Stimulated activated CD4-positive, alpha-beta T cell treated with anti-CD3 and anti-CD28 coated beads, Interleukin-1b, Interleukin-23, amount 100 ng/mL, for 48 hours (primary cell): ENCODE measurements at regions not wholly inside any gene's neighbourhood (a gene's known extent, or its start where the extent isn't known, plus 50 kb on each side); places are given as distances from the start of the nearest gene placed in this dataset.

Experiments
- DNase-seq: peaks from one replicate; pipeline ENCODE4 v3.0.0-alpha.2; 2020

DNA sequence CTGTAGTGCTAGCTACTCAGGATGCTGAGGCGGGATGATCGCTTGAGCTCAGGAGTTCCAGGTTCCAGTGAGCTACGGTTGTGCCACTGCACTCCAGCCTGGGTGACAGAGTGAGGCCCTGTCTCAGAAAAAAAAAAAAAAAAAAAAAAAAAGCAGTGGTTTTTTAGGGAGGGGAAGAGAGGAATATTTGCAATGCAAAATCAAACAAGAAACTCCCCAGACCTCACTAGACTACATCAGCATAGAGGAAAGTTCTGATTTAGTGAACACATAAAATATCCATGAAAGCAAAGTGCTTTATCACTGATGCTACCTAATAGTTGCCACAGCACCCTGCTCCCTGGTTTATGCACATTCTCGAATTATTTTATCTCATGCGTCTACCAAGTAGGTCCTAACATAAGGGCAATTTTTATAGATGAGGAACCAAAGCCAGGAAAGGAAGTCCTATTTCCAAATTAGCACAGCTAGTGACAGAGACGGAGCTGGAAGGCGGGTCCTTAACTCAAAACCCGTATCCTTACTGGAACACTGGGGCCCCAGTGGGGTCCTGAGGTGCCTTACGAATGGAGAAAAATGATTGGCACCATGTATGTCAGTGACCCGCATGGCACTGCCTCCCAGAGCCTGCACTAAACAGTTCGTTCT lies 50.7 kb upstream of the GPR157 start:
- no peak for DNase-seq

DNA sequence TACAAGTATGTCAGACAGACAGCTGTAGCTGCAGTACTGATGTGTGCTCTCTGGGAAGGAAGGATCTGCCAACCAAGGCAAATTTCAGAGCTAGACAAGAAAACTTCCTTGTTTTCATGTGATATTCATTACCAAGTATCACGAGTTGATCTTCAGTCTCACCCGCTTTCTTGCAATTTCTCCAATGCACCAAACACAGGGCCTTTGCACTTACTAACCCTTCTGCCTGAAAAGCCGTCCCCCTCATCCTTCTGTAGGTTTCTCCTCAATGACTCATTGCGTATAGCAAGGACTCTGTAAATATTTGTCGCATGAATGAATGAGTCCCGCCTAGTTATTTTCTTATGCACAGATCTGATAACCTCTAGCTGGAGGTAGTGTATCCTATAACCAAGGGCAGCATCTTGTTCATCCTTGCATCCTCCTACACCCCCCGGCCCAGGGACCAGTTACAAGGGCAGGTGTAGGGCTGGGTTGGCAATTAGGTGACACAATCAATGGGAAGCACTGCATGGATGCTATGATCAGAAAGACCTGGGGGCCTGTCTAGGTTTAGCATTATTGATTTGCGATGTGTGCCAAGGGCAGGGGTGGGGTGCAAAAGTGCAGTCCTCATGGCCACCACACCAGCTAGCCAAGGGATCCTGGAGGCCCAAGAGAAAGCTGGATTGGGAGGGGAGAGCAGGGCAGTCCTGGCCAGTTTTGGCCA lies 51.4 kb upstream of the GPR157 start:
- DNase-seq: no peak

DNA sequence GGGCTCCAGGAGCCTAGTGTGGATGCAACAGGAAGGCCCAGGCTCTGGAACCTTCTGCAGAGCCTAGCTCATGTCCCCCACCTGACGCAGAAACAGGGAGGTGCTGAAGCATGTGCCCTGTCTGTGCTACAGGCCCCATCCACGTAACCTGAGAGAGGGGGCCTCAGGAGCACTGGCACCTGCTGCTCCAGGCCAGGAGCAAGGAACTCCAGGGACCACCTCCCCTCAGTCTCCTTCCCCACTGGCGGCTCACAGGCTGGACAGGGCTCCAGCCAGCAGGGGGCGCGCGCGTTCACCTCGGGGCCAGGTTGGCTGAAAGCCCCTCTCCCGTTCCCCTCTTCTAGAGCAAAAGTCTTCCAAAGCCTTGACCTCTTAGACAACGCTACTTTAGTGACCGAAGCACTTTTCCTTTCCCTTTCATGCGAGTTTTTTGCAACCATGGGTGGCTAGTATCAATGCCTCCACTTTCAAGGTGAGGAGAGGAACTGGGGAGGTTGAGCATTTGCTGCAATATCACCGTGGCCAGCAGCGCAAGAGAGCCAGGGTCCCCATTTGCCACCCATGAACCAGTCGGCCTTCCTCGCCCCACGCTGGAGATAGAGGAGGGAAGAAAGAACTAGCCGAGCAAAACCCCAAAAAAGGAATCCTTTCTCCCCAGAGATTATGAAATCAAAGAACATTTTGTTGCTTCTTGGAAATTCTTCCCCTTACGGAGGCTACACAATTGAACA lies 52.4 kb upstream of the GPR157 start:
- DNase-seq: peak; percentile 64

DNA sequence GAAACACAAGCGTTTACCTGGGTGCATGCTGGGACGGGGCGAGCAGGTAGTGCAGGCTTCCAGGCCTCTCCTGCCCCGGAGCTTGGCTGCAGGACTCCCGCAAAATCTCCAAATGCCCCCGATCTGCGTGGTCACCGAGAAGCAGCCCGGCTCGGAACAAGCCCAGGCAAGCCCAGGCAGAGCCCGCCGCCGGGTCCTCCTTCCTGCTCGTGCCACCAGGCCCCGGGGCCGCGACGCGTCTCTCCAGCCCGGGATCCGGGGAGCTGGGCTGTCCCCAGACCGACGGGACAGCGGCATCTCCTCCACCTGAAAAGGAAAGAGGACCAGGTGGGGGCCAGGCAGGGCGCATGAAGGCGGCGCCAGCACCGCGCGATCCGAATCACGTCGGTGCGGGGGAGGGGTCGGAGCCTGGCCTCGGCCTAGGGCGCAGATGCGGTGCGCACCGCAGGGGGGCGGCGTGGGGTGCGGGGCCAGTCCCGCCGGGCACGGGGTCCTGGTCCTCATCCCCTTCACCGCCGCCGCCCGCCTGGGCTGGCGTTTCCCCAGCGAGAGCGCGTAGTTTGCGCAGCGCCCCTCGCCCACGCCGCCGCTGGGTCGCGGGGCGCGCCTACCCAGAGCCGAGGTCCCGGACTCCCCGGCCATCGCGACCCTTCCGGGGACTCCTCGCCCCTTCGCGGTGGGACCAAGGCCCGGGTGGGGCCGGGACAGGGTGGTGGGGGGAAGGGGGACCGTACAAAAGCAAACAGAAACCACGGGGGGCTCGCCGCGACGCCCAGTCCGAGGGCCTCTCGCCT lies 52.4 kb upstream of the H6PD start:
- no peak for DNase-seq

DNA sequence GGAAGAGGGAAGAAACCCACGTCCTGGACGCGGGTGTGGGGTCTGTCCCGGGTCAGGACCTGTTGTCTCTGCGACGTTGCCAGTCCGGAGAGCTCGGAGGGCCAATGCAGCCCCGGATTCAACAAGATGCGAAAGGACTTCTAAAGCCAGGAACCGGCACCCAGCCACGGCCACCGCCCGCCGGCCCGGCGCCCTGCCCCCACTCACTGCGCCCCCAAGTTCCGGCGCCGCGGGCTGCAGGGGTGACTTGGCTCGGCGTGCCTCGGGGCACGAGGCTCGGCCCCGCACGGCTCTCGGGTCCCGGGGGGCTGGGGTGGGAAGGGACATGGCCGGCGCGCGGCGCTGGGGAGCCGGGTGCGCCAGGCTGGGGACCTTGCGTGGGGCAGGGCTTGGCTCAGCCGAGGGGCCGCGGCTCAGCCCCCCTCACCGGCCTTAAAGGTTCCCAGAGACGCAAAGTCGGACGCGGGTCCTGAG lies 51.8 kb upstream of the H6PD start:
- DNase-seq: no peak

DNA sequence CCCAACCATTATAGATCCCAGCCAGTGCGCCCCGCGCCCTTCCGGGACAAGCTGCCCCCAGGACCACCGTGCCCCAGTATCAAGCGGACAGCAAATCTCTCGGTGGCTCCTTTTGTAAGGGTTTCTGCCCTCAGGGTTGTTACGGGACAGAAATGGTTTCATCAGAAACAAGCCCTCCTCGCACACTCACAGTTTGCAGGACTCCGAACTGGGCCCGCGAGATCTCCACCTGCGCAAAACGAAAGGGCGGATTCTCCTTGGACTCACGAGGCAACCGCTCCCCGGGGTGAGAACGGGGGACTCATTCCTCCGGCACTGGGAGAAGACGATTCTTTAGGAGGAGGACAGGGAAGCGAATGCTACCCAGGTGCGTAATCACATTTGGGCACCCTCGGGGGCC lies 51.1 kb upstream of the H6PD start:
- DNase-seq: no peak

DNA sequence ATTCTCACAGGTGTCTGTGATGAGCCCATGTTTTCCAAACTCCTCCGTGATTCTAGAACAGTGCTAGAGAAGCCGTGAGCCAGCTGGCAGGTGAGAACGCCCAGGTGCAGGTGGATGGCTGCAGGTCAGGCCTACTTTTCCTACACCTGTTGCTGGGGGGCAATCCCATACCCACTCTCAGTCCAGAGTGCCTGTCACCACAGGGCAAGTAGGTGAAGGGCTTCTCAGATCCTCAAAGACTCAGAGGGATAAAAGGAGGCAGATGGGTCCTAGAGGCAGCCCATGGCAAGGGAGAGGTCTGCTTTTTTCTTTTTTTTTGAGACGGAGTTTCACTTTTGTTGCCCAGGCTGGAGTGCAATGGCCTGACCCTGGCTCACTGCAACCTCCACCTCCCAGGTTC lies 50.7 kb upstream of the H6PD start:
- DNase-seq: no peak

DNA sequence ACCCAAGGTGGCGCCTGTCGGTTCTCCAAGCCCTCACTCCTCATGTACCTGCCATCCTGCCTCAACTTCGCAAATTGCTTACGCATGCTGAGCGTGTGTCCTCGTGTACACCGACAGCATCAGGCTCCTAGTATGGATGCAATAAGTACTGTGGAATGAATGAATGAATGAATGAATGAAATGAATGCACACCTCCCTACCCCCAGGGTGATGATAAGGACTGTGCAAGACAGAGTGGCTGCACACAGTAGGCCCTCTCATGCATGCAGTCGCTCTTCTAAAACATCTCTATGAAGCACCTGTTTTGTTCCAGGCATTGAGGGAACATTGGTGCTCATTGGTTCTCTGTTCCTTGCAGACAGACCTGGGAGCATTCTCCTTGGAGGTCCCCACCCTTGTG lies 49.8 kb upstream of the H6PD start:
- no peak for DNase-seq
